GM23338 (cell line): ENCODE measurements at regions not wholly inside any gene's neighbourhood (a gene's known extent, or its start where the extent isn't known, plus 50 kb on each side); places are given as distances from the start of the nearest gene placed in this dataset.

Source experiments
- ATAC-seq: fragments of 200-7000 bp; cut with Tn5 transposase; 3 replicates; pipeline ENCODE4 v1.9.1; 2020
- DNase-seq: peaks from one replicate; pipeline ENCODE4 v3.0.0-alpha.2; 2015; ENCODE audit warnings: low spot score
- H2AFZ ChIP-seq: fragments of 200-600 bp; sonication (generic); 2 replicates; pipeline ENCODE4 v1.8.0; 2016; ENCODE audit warnings: antibody characterized with exemption, mild to moderate bottlenecking, moderate library complexity
- H3F3A ChIP-seq: fragments of 200-600 bp; sonication (generic); replicated peaks from 2 replicates; pipeline ENCODE4 v1.8.0; 2017; ENCODE audit warnings: antibody characterized with exemption, mixed run types, low read depth
- H3K27ac ChIP-seq: fragments of 200-600 bp; sonication (generic); 2 replicates; pipeline ENCODE4 v1.6.1; 2016; ENCODE audit warnings: low read depth
- H3K27me3 ChIP-seq: fragments of 200-600 bp; sonication (generic); 2 replicates; pipeline ENCODE4 v1.8.0; 2016; ENCODE audit warnings: mild to moderate bottlenecking, mixed run types, moderate library complexity; ENCODE audit not compliant: insufficient read depth
- H3K36me3 ChIP-seq: fragments of 200-600 bp; sonication (generic); 2 replicates; pipeline ENCODE4 v1.8.0; 2016; ENCODE audit warnings: mild to moderate bottlenecking; ENCODE audit not compliant: insufficient read depth
- H3K4me1 ChIP-seq: fragments of 200-600 bp; sonication (generic); 2 replicates; pipeline ENCODE4 v1.8.0; 2016; ENCODE audit warnings: mild to moderate bottlenecking, moderate library complexity; ENCODE audit not compliant: insufficient read depth
- H3K4me2 ChIP-seq: fragments of 200-600 bp; sonication (generic); 2 replicates; pipeline ENCODE4 v1.7.1; 2017; ENCODE audit warnings: mixed run types
- H3K4me3 ChIP-seq: fragments of 200-600 bp; sonication (generic); 2 replicates; pipeline ENCODE4 v1.6.1; 2016; ENCODE audit warnings: mixed run types
- H3K79me2 ChIP-seq: fragments of 200-600 bp; sonication (generic); replicated peaks from 2 replicates; pipeline ENCODE4 v1.8.0; 2017; ENCODE audit warnings: mild to moderate bottlenecking; ENCODE audit not compliant: insufficient read depth
- H3K9me2 ChIP-seq: fragments of 200-600 bp; sonication (generic); 2 replicates; pipeline ENCODE4 v1.8.0; 2017; ENCODE audit not compliant: insufficient read depth
- H4K20me1 ChIP-seq: fragments of 200-600 bp; sonication (generic); replicated peaks from 2 replicates; pipeline ENCODE4 v1.8.0; 2017; ENCODE audit warnings: mild to moderate bottlenecking; ENCODE audit not compliant: insufficient read depth
- H3K27ac Mint-ChIP-seq: 2 replicates; pipeline ENCODE4 v1.8.0; 2020; ENCODE audit warnings: inconsistent platforms, mild to moderate bottlenecking, moderate library complexity, mixed read lengths
- H3K27me3 Mint-ChIP-seq: 3 replicates; pipeline ENCODE4 v1.8.0; 2022; ENCODE audit warnings: low read depth, mild to moderate bottlenecking, moderate library complexity, mixed read lengths, inconsistent platforms; ENCODE audit not compliant: insufficient read depth, poor library complexity
- H3K36me3 Mint-ChIP-seq: 3 replicates; pipeline ENCODE4 v1.8.0; 2021; ENCODE audit warnings: low read depth, mild to moderate bottlenecking, inconsistent platforms, moderate library complexity, mixed read lengths
- H3K4me1 Mint-ChIP-seq: 3 replicates; pipeline ENCODE4 v1.8.0; 2020; ENCODE audit warnings: mild to moderate bottlenecking, inconsistent platforms, mixed read lengths
- H3K4me3 Mint-ChIP-seq: 3 replicates; pipeline ENCODE4 v1.8.0; 2021; ENCODE audit warnings: moderate library complexity, mild to moderate bottlenecking, inconsistent platforms, mixed read lengths
- H3K9me3 Mint-ChIP-seq: 3 replicates; pipeline ENCODE4 v1.8.0; 2020; ENCODE audit warnings: moderate library complexity, mild to moderate bottlenecking, inconsistent platforms, mixed read lengths
- CREB1 ChIP-seq: fragments of 250-450 bp; sonication (Bioruptor Pico); IDR thresholded peaks from 2 replicates; pipeline ENCODE4 v1.5.0; 2020; ENCODE audit warnings: low read depth, mild to moderate bottlenecking, moderate library complexity
- EZH2 ChIP-seq: fragments of 200-600 bp; sonication (generic); IDR thresholded peaks from one replicate; pipeline ENCODE4 v1.8.0; 2017; ENCODE audit warnings: antibody characterized with exemption, mild to moderate bottlenecking, low read depth; ENCODE audit not compliant: unreplicated experiment
- EZH2phosphoT487 ChIP-seq: fragments of 200-600 bp; sonication (generic); IDR thresholded peaks from one replicate; pipeline ENCODE4 v1.8.1; 2018; ENCODE audit warnings: antibody characterized with exemption; ENCODE audit not compliant: unreplicated experiment
- JUNB ChIP-seq: IDR thresholded peaks from one replicate; pipeline ENCODE4 v1.6.1; 2016; ENCODE audit warnings: antibody characterized with exemption; ENCODE audit not compliant: unreplicated experiment
- STAT1 ChIP-seq: IDR thresholded peaks from one replicate; pipeline ENCODE4 v1.6.1; 2016; ENCODE audit warnings: antibody characterized with exemption; ENCODE audit not compliant: unreplicated experiment
- ZNF114 ChIP-seq: fragments of 250-450 bp; sonication (Bioruptor Pico); IDR thresholded peaks from 2 replicates; pipeline ENCODE4 v1.5.0; 2020; ENCODE audit warnings: mild to moderate bottlenecking, moderate library complexity
- TF ChIP-seq, protein P1 (sequence below): IDR thresholded peaks from one replicate; pipeline ENCODE4 v1.6.1; 2018; ENCODE audit warnings: antibody characterized with exemption; ENCODE audit not compliant: unreplicated experiment
- TF ChIP-seq, protein P2 (sequence below): fragments of 250-450 bp; sonication (Bioruptor Pico); IDR thresholded peaks from 2 replicates; pipeline ENCODE4 v1.5.0; 2020; ENCODE audit warnings: mild to moderate bottlenecking, moderate library complexity
- TF ChIP-seq, protein P3 (sequence below): IDR thresholded peaks from 2 replicates; pipeline ENCODE4 v1.6.1; 2016; ENCODE audit warnings: antibody characterized with exemption

DNA sequence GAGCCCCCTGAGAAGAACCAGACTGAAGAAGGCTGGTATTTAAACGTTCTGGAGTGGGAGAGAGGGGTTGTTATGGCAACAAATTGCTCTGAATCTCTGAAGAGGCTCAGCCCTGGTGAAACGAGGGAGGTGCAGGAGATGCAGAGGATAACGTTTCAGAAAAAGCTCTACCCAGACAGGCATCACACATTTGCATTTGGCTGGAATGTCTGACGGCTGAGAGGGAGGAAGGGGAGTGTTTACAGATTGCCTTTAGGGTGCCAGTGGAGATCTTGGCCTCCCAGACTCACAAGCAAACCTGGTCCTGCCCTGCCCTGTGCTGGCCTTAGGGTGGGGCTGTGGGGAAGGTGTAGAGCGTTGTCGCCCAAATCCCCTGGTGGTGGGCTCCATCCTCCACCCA lies 169.0 kb upstream of the AJAP1 start:
- no peak overlapping the region for H3K27ac Mint-ChIP-seq
- H3K4me1 ChIP-seq, result no peaks in the 10 kb centered on the region
- no peaks in the 10 kb centered on the region for H3K79me2 ChIP-seq
- H3K4me3 ChIP-seq, result no peak overlapping the region
- no peaks in the 10 kb centered on the region for H3F3A ChIP-seq
- TF ChIP-seq STAT1, result no peak
- TF ChIP-seq, protein P1, sequence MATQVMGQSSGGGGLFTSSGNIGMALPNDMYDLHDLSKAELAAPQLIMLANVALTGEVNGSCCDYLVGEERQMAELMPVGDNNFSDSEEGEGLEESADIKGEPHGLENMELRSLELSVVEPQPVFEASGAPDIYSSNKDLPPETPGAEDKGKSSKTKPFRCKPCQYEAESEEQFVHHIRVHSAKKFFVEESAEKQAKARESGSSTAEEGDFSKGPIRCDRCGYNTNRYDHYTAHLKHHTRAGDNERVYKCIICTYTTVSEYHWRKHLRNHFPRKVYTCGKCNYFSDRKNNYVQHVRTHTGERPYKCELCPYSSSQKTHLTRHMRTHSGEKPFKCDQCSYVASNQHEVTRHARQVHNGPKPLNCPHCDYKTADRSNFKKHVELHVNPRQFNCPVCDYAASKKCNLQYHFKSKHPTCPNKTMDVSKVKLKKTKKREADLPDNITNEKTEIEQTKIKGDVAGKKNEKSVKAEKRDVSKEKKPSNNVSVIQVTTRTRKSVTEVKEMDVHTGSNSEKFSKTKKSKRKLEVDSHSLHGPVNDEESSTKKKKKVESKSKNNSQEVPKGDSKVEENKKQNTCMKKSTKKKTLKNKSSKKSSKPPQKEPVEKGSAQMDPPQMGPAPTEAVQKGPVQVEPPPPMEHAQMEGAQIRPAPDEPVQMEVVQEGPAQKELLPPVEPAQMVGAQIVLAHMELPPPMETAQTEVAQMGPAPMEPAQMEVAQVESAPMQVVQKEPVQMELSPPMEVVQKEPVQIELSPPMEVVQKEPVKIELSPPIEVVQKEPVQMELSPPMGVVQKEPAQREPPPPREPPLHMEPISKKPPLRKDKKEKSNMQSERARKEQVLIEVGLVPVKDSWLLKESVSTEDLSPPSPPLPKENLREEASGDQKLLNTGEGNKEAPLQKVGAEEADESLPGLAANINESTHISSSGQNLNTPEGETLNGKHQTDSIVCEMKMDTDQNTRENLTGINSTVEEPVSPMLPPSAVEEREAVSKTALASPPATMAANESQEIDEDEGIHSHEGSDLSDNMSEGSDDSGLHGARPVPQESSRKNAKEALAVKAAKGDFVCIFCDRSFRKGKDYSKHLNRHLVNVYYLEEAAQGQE, result no peak
- no peak for TF ChIP-seq ZNF114 (CRISPR knock-in tag)
- no peak for TF ChIP-seq EZH2
- peaks cover 81% of the 10 kb centered on the region for H3K9me3 Mint-ChIP-seq
- H3K9me2 ChIP-seq, result no peaks in the 10 kb centered on the region
- peaks cover 9% of the 10 kb centered on the region for H3K27me3 Mint-ChIP-seq
- no peaks in the 10 kb centered on the region; the same call in 2 of the 3 replicates for H3K4me1 Mint-ChIP-seq
- H3K36me3 Mint-ChIP-seq, result peaks cover 33% of the 10 kb centered on the region
- H4K20me1 ChIP-seq, result no peaks in the 10 kb centered on the region
- H3K4me2 ChIP-seq, result no peak overlapping the region
- 0 out of 2 replicates have a peak, but pooled peaks cover 4% of the 10 kb centered on the region for H3K36me3 ChIP-seq
- H3K4me3 Mint-ChIP-seq, result no peak overlapping the region
- no peak overlapping the region for H3K27ac ChIP-seq
- no peaks in the 10 kb centered on the region for H3K27me3 ChIP-seq
- no peak for ATAC-seq
- no peak for DNase-seq
- H2AFZ ChIP-seq, result no peak overlapping the region

DNA sequence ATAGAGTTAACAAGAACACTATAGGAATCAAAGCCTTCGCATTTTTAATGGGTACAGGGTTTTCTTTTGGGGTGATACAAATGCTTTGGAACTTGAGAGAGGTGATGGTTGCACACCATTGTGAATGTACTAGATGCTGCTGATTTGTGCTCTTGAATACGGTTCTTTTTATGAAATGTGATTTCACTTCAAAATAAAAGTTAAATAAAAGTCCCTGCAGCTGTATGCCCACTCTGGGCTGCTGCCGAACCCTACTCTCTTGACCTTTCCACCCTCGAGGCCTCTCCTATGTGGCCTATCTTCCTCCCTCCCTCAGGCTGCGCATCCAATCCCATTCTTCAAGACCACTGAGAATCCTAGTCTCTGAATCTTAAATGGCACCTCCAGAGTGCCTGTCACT lies 168.5 kb upstream of the AJAP1 start:
- no peaks in the 10 kb centered on the region for H3F3A ChIP-seq
- H2AFZ ChIP-seq, result no peak overlapping the region
- no peaks in the 10 kb centered on the region for H3K79me2 ChIP-seq
- no peaks in the 10 kb centered on the region for H4K20me1 ChIP-seq
- no peak overlapping the region for H3K4me3 ChIP-seq
- H3K9me3 Mint-ChIP-seq, result peaks cover 76% of the 10 kb centered on the region
- no peaks in the 10 kb centered on the region for H3K4me1 ChIP-seq
- no peaks in the 10 kb centered on the region; the same call in 2 of the 3 replicates for H3K4me1 Mint-ChIP-seq
- no peaks in the 10 kb centered on the region for H3K27me3 ChIP-seq
- peaks cover 33% of the 10 kb centered on the region for H3K36me3 Mint-ChIP-seq
- H3K36me3 ChIP-seq, result 0 out of 2 replicates have a peak, but pooled peaks cover 4% of the 10 kb centered on the region
- peaks cover 9% of the 10 kb centered on the region for H3K27me3 Mint-ChIP-seq
- H3K4me3 Mint-ChIP-seq, result no peak overlapping the region
- no peak overlapping the region for H3K27ac ChIP-seq
- H3K9me2 ChIP-seq, result no peaks in the 10 kb centered on the region
- no peak overlapping the region for H3K4me2 ChIP-seq
- H3K27ac Mint-ChIP-seq, result no peak overlapping the region
- ATAC-seq, result no peak
- DNase-seq, result no peak
- TF ChIP-seq, protein P2, sequence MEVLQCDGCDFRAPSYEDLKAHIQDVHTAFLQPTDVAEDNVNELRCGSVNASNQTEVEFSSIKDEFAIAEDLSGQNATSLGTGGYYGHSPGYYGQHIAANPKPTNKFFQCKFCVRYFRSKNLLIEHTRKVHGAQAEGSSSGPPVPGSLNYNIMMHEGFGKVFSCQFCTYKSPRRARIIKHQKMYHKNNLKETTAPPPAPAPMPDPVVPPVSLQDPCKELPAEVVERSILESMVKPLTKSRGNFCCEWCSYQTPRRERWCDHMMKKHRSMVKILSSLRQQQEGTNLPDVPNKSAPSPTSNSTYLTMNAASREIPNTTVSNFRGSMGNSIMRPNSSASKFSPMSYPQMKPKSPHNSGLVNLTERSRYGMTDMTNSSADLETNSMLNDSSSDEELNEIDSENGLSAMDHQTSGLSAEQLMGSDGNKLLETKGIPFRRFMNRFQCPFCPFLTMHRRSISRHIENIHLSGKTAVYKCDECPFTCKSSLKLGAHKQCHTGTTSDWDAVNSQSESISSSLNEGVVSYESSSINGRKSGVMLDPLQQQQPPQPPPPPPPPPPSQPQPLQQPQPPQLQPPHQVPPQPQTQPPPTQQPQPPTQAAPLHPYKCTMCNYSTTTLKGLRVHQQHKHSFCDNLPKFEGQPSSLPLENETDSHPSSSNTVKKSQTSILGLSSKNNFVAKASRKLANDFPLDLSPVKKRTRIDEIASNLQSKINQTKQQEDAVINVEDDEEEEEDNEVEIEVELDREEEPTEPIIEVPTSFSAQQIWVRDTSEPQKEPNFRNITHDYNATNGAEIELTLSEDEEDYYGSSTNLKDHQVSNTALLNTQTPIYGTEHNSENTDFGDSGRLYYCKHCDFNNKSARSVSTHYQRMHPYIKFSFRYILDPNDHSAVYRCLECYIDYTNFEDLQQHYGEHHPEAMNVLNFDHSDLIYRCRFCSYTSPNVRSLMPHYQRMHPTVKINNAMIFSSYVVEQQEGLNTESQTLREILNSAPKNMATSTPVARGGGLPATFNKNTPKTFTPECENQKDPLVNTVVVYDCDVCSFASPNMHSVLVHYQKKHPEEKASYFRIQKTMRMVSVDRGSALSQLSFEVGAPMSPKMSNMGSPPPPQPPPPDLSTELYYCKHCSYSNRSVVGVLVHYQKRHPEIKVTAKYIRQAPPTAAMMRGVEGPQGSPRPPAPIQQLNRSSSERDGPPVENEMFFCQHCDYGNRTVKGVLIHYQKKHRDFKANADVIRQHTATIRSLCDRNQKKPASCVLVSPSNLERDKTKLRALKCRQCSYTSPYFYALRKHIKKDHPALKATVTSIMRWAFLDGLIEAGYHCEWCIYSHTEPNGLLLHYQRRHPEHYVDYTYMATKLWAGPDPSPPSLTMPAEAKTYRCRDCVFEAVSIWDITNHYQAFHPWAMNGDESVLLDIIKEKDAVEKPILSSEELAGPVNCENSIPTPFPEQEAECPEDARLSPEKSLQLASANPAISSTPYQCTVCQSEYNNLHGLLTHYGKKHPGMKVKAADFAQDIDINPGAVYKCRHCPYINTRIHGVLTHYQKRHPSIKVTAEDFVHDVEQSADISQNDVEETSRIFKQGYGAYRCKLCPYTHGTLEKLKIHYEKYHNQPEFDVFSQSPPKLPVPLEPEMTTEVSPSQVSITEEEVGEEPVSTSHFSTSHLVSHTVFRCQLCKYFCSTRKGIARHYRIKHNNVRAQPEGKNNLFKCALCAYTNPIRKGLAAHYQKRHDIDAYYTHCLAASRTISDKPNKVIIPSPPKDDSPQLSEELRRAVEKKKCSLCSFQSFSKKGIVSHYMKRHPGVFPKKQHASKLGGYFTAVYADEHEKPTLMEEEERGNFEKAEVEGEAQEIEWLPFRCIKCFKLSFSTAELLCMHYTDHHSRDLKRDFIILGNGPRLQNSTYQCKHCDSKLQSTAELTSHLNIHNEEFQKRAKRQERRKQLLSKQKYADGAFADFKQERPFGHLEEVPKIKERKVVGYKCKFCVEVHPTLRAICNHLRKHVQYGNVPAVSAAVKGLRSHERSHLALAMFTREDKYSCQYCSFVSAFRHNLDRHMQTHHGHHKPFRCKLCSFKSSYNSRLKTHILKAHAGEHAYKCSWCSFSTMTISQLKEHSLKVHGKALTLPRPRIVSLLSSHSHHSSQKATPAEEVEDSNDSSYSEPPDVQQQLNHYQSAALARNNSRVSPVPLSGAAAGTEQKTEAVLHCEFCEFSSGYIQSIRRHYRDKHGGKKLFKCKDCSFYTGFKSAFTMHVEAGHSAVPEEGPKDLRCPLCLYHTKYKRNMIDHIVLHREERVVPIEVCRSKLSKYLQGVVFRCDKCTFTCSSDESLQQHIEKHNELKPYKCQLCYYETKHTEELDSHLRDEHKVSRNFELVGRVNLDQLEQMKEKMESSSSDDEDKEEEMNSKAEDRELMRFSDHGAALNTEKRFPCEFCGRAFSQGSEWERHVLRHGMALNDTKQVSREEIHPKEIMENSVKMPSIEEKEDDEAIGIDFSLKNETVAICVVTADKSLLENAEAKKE, result no peak
- no peak for TF ChIP-seq JUNB
- TF ChIP-seq EZH2phosphoT487, result no peak
- TF ChIP-seq CREB1 (CRISPR knock-in tag), result no peak
- no peak for TF ChIP-seq STAT1
- TF ChIP-seq, protein P3, sequence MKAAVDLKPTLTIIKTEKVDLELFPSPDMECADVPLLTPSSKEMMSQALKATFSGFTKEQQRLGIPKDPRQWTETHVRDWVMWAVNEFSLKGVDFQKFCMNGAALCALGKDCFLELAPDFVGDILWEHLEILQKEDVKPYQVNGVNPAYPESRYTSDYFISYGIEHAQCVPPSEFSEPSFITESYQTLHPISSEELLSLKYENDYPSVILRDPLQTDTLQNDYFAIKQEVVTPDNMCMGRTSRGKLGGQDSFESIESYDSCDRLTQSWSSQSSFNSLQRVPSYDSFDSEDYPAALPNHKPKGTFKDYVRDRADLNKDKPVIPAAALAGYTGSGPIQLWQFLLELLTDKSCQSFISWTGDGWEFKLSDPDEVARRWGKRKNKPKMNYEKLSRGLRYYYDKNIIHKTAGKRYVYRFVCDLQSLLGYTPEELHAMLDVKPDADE, result no peak
- TF ChIP-seq EZH2, result no peak
